ENCODE measurements at regions not wholly inside any gene's neighbourhood (a gene's known extent, or its start where the extent isn't known, plus 50 kb on each side); places are given as distances from the start of the nearest gene placed in this dataset.

DNA sequence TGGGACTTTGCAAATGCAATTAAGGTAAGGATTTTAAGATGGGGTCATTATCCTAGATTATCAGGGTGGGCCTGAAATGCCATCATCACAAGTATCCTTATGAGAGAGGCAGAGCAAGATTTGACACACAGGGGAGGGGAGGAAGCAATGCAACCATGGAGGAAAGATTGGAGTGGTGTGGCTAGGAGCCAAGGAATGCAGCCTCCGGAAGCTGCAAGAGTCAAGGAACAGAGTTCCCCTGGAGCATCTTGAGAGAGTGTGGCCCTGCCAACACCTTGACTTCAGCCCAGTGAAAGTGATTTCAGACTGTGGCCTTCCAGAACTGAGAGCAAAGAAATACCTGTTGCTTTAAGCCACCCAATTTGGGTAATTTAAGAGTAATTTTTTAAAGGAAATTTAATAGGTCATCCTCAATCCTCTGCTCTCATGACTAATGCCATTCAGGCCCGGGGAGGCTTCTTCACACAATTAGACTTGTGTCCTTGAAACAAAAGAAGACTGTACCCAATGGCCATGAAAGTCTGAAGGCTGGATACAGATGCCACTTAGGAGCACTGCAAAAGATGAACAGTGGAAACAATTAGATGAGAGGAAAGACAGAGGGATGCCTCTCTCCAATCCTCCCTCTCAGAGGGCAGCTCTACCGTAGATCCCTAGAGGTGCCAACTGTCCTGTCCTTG is 250.3 kb upstream of the ID2 start:
- Histone ChIP-seq H3K4me1 (peaks cover 0 to 9% (median 0%) of the 10 kb centered on the region in 4 donors), H3K27ac (no peak overlapping the region), H3K4me3 (no peak overlapping the region), H3K9me3 (no peaks in the 10 kb centered on the region), H3K27me3 (no peaks in the 10 kb centered on the region), H3K36me3 (no peaks in the 10 kb centered on the region)
- TF ChIP-seq, protein P1, sequence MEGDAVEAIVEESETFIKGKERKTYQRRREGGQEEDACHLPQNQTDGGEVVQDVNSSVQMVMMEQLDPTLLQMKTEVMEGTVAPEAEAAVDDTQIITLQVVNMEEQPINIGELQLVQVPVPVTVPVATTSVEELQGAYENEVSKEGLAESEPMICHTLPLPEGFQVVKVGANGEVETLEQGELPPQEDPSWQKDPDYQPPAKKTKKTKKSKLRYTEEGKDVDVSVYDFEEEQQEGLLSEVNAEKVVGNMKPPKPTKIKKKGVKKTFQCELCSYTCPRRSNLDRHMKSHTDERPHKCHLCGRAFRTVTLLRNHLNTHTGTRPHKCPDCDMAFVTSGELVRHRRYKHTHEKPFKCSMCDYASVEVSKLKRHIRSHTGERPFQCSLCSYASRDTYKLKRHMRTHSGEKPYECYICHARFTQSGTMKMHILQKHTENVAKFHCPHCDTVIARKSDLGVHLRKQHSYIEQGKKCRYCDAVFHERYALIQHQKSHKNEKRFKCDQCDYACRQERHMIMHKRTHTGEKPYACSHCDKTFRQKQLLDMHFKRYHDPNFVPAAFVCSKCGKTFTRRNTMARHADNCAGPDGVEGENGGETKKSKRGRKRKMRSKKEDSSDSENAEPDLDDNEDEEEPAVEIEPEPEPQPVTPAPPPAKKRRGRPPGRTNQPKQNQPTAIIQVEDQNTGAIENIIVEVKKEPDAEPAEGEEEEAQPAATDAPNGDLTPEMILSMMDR (IDR thresholded peaks at IDR 0.05), result no peak
- TF ChIP-seq EP300 (IDR thresholded peaks at IDR 0.05; ENCODE audit: low read depth), result no peak
- no peak for TF ChIP-seq POLR2A (IDR thresholded peaks at IDR 0.05)
- no peak for TF ChIP-seq POLR2AphosphoS5 (IDR thresholded peaks at IDR 0.05)
- intact Hi-C loops (cut with DNase I; ENCODE audit: low total_unique reads), result no loop called here
- no peak for DNase-seq
- WGBS, 2 donors (ENCODE audit: low coverage in 1 of 2), result 92 to 100% methylated on average over 1 to 3 of the region's 3 CpGs
- in situ Hi-C loops (cut with MboI; ENCODE audit: low pct_ligation_motif_present in 1 of 4, low pct_unique_long_range_greater_than_20kb in 1 of 4, low sequenced_read_pairs in 3 of 4), result no loop called here

DNA sequence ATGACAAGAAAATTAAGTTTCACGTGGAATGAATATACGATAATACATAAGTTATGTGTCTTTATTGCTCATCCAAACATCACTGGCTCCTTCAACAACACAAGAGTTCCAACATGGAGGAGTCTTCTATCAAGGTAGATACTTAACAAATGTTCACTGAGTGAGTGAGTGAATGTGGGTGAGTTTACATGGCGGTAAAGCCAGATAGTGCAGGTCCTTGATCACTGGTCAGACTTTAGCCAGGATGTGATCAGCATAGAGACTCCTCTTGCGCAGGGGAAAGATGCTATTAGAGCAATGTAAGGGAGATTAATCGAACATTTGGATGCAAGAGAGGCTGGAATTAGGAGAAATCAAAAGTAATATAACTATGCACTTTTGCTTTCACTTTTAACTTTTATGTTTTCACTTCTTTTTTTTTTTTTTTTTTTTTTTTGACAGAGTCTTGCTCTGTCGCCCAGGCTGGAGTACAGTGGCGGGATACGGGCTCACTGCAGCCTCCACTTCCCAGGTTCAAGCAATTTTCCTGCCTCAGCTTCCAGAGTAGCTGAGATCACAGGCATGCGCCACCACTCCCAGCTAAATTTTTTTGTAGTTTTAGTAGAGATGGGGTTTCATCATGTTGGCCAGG is 249.0 kb upstream of the ID2 start:
- intact Hi-C loops (cut with DNase I; ENCODE audit: low total_unique reads), result no loop called here
- in situ Hi-C loops (cut with MboI; ENCODE audit: low pct_ligation_motif_present in 1 of 4, low pct_unique_long_range_greater_than_20kb in 1 of 4, low sequenced_read_pairs in 3 of 4), result no loop called here
- TF ChIP-seq POLR2A (IDR thresholded peaks at IDR 0.05) (no peak), EP300 (IDR thresholded peaks at IDR 0.05; ENCODE audit: low read depth) (no peak), POLR2AphosphoS5 (IDR thresholded peaks at IDR 0.05) (no peak)
- TF ChIP-seq, protein P1 (IDR thresholded peaks at IDR 0.05), result no peak
- Histone ChIP-seq H3K4me1 (peaks cover 0 to 9% (median 0%) of the 10 kb centered on the region in 4 donors), H3K36me3 (no peaks in the 10 kb centered on the region), H3K27ac (no peak overlapping the region), H3K9me3 (no peaks in the 10 kb centered on the region), H3K4me3 (no peak overlapping the region), H3K27me3 (no peaks in the 10 kb centered on the region)
- no peak for DNase-seq
- 79 to 88% methylated on average over 5 to 9 of the region's 9 CpGs for WGBS, 2 donors (ENCODE audit: low coverage in 1 of 2)

DNA sequence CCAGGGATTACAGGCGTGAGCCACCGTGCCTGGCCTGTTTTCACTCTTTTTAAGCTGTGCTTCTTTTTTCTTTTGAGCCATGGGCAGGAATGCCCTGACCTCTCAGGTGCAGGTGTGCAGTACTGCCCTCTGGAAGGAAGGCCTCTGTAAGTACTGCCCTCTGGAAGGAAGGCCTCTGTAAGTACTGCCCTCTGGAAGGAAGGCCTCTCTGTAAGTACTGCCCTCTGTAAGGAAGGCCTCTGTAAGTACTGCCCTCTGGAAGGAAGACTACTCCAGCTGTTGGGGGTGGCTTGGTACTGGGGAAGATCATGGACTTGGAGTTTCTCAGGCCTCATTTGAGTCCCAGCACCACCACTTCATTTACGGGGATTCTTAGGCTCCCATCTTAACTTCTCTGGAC is 248.5 kb upstream of the ID2 start:
- TF ChIP-seq POLR2AphosphoS5 (IDR thresholded peaks at IDR 0.05) (no peak), EP300 (IDR thresholded peaks at IDR 0.05; ENCODE audit: low read depth) (no peak), POLR2A (IDR thresholded peaks at IDR 0.05) (no peak)
- TF ChIP-seq, protein P1 (IDR thresholded peaks at IDR 0.05), result peak in 1 of 5 experiments; percentile 7
- no peak for DNase-seq
- Histone ChIP-seq H3K4me3 (no peak overlapping the region), H3K27ac (no peak overlapping the region), H3K9me3 (no peaks in the 10 kb centered on the region), H3K4me1 (peaks cover 0 to 9% (median 0%) of the 10 kb centered on the region in 4 donors), H3K27me3 (no peaks in the 10 kb centered on the region), H3K36me3 (no peaks in the 10 kb centered on the region)
- in situ Hi-C loops (cut with MboI; ENCODE audit: low pct_ligation_motif_present in 1 of 4, low pct_unique_long_range_greater_than_20kb in 1 of 4, low sequenced_read_pairs in 3 of 4), result no loop called here
- 89 to 100% methylated on average over 1 to 3 of the region's 3 CpGs for WGBS, 2 donors (ENCODE audit: low coverage in 1 of 2)
- intact Hi-C loops (cut with DNase I; ENCODE audit: low total_unique reads), result no loop called here

DNA sequence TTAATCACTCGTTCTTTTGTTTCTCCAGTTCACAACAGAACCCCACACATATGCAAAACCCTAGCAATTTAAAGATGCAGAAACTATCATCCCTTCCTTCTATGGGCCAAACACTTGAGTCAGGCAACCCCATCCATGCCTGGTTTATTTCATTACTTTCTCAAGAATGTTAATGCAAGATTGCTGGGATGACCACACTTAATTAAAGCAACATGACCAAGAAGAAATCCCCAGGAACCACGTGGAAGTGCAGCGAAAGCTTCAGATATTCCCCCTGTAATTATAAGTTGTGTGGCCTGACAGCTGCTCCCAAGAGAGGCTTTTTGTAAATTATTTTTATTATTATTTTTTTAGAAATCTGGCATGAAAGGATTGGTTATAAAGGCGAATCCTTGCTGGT is 246.2 kb upstream of the ID2 start:
- 79 to 95% methylated on average over 4 of the region's 4 CpGs for WGBS, 2 donors (ENCODE audit: low coverage in 1 of 2)
- peaks cover 0 to 15% (median 2%) of the 10 kb centered on the region in 4 donors for H3K4me1 ChIP-seq
- intact Hi-C loops (cut with DNase I; ENCODE audit: low total_unique reads), result no loop called here
- in situ Hi-C loops (cut with MboI; ENCODE audit: low pct_ligation_motif_present in 1 of 4, low pct_unique_long_range_greater_than_20kb in 1 of 4, low sequenced_read_pairs in 3 of 4), result no loop called here
- no peaks in the 10 kb centered on the region for H3K9me3 ChIP-seq
- H3K4me3 ChIP-seq, result no peak overlapping the region
- H3K36me3 ChIP-seq, result no peaks in the 10 kb centered on the region
- no peak for DNase-seq
- TF ChIP-seq EP300 (IDR thresholded peaks at IDR 0.05; ENCODE audit: low read depth), result no peak
- TF ChIP-seq, protein P1 (IDR thresholded peaks at IDR 0.05), result no peak
- TF ChIP-seq POLR2AphosphoS5 (IDR thresholded peaks at IDR 0.05), result no peak
- no peak for TF ChIP-seq POLR2A (IDR thresholded peaks at IDR 0.05)
- H3K27ac ChIP-seq, result no peak overlapping the region
- H3K27me3 ChIP-seq, result no peaks in the 10 kb centered on the region
